Effector memory CD4-positive, alpha-beta T cell (primary cell): ENCODE measurements at regions not wholly inside any gene's neighbourhood (a gene's known extent, or its start where the extent isn't known, plus 50 kb on each side); places are given as distances from the start of the nearest gene placed in this dataset.
"Not testable (repeated sequence)": the region's sequence is repeated elsewhere in the genome, so short reads cannot be mapped to it uniquely, and the experiment has no call there.

Experiments
- DNase-seq, 3 donors: peaks; one replicate each; pipeline ENCODE4 v3.0.0-alpha.2; 2020
- H3K27ac ChIP-seq: 2 replicates; pipeline ENCODE4 v1.7.0; 2013; ENCODE audit warnings: mild to moderate bottlenecking, low read length, moderate library complexity; ENCODE audit not compliant: insufficient read depth, poor library complexity, severe bottlenecking
- H3K27me3 ChIP-seq: replicated peaks from 2 replicates; pipeline ENCODE4 v1.7.0; 2013; ENCODE audit warnings: mild to moderate bottlenecking, low read length; ENCODE audit not compliant: insufficient read depth, control insufficient read depth, poor library complexity, severe bottlenecking
- H3K36me3 ChIP-seq: 2 replicates; pipeline ENCODE4 v1.7.0; 2013; ENCODE audit warnings: mild to moderate bottlenecking, low read length, moderate library complexity; ENCODE audit not compliant: control insufficient read depth, insufficient read depth
- H3K4me1 ChIP-seq: 2 replicates; pipeline ENCODE4 v1.7.0; 2013; ENCODE audit warnings: low read length, mild to moderate bottlenecking; ENCODE audit not compliant: control insufficient read depth, insufficient read depth, poor library complexity, severe bottlenecking
- H3K4me3 ChIP-seq: 2 replicates; pipeline ENCODE4 v1.7.0; 2013; ENCODE audit warnings: low read length, low read depth, mild to moderate bottlenecking; ENCODE audit not compliant: insufficient read depth, poor library complexity, severe bottlenecking
- H3K9me3 ChIP-seq: 2 replicates; pipeline ENCODE4 v1.7.0; 2013; ENCODE audit warnings: mild to moderate bottlenecking, low read length, moderate library complexity; ENCODE audit not compliant: control insufficient read depth

- H3K36me3 ChIP-seq, H3K4me3 ChIP-seq, H3K27ac ChIP-seq, H3K9me3 ChIP-seq, H3K27me3 ChIP-seq, DNase-seq, H3K4me1 ChIP-seq: not testable (repeated sequence)
Measured at GRCh38 chr16:46388354-46388753, 232.8 kb downstream of the SHCBP1 start.

DNA sequence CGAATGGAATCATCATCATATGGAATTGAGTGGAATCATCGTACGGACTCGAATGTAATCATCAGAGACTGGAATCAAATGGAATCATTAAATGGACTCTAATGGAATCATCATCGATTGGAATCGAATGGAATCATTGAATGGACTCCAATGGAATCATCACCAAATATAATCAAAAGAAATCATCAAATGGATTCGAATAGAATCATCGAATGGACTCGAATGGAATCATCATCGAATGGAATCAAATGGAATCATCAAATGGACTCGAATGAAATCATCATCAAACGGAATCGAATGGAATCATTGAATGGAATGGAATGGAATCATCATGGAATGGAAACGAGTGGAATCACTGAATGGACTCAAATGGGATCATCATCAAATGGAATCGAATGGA lies 233.5 kb downstream of the SHCBP1 start:
- H3K4me1 ChIP-seq, H3K27ac ChIP-seq, H3K27me3 ChIP-seq, H3K36me3 ChIP-seq, H3K4me3 ChIP-seq, DNase-seq, H3K9me3 ChIP-seq: not testable (repeated sequence)

DNA sequence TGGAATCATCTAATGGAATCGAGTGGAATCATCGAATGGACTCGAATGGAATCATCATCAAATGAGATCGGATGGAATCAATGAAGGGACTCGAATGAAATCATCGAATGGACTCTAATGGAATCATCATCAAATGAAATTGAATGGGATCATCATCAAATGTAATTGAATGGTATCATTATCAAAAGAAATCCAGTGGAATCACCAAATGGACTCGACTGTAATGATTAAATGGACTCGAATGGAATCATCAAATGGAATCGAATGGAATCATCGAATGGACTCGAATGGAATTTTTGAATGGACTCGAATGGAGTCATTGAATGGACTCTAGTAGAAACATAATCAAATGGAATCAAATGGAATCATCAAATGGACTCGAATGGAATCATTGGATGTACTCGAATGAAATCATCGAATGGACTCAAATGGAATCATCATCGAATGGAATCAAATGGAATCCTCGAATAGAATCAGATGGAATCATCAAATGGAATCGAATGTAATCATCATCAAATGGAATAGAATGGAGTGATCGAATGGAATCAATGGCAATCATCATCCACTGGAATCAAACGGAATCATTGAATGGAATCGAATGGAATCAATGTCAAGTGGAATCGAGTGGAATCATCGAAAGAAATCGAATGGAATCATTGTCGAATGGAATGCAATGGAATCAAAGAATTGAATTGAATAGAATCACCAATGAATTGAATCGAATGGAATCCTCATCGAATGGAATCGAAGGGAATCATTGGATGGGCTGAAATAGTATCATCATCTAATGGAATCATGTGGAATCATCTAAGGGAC lies 234.2 kb downstream of the SHCBP1 start:
- not testable (repeated sequence) for H3K27ac ChIP-seq, H3K9me3 ChIP-seq, H3K4me3 ChIP-seq, H3K36me3 ChIP-seq, H3K27me3 ChIP-seq, H3K4me1 ChIP-seq, DNase-seq

DNA sequence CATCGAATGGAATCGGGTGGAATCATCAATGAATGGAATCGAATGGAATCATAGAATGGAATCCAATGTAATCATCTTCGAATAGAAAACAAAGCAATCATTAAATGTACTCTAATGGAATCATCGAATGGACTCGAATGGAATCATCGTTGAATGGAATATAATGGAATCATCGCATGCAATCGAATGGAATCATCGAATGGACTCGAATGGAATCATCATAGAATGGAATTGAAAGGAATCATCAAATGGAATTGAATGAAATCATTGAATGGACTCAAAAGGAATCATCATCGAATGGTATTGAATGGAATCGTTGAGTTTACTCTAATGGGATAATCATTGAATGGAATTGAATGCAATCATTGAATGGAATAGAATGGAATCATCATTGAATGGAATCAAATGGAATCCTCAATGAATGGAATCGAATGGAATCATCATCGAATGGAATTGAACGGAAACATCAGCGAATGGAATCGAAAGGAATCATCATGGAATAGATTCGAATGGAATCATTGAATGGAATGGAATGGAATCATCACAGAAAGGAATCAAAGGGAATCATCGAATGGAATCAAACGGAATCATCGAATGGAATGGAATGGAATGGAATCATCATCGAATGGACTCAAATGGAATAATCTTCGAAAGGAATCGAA lies 234.9 kb downstream of the SHCBP1 start:
- not testable (repeated sequence) for H3K4me1 ChIP-seq, H3K9me3 ChIP-seq, DNase-seq, H3K4me3 ChIP-seq, H3K27me3 ChIP-seq, H3K36me3 ChIP-seq, H3K27ac ChIP-seq

DNA sequence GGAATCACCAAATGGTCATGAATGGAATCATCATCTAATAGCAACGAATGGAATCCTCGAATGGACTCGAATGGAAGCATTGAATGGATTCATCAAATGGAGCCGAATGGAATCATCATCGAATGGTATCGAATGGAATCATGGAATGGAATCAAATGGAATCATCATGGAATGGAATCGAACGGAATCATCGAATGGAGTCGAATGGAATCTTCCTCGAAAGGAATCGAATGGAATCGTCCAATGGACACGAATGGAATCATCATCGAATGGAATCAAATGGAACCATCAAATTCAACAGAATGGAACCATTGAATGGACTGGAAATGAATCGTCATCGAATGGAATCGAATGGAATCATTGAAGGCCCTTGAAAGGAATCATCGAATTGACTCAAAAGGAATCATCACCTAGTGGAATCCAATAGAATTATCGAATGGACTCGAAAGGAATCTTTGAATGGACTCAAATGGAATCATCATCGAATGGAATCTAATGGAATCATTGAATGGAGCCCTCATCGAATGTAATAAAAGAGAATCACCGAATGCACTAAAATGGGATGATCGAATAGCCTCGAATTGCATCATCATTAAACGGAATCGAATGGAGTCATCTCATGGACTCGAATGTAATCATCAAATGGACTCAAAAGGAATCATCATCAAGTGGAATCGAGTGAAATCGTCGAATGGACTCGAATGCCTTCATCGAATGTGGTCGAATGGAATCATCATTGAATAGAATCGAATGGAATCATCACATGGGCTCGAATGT lies 236.7 kb downstream of the SHCBP1 start:
- DNase-seq, H3K27ac ChIP-seq, H3K9me3 ChIP-seq, H3K4me3 ChIP-seq, H3K27me3 ChIP-seq, H3K36me3 ChIP-seq, H3K4me1 ChIP-seq: not testable (repeated sequence)

DNA sequence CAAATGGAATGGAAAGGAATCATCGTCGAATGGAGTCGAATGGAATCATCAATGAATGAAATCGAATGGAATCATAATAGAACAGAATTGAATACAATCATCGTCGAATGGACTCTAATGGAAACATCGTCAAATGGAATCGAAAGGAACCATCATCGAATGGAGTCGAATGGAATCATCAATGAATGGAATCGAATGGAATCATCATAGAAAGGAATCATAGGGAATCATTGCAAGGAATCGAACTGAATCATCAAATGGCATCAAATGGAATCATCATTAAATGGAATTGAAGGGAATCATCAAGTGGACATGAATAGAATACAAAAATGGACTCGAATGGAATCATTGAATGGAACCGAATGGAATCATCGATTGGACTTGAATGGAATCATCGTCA lies 237.6 kb downstream of the SHCBP1 start:
- not testable (repeated sequence) for H3K4me1 ChIP-seq, H3K9me3 ChIP-seq, H3K4me3 ChIP-seq, H3K36me3 ChIP-seq, DNase-seq, H3K27ac ChIP-seq, H3K27me3 ChIP-seq

DNA sequence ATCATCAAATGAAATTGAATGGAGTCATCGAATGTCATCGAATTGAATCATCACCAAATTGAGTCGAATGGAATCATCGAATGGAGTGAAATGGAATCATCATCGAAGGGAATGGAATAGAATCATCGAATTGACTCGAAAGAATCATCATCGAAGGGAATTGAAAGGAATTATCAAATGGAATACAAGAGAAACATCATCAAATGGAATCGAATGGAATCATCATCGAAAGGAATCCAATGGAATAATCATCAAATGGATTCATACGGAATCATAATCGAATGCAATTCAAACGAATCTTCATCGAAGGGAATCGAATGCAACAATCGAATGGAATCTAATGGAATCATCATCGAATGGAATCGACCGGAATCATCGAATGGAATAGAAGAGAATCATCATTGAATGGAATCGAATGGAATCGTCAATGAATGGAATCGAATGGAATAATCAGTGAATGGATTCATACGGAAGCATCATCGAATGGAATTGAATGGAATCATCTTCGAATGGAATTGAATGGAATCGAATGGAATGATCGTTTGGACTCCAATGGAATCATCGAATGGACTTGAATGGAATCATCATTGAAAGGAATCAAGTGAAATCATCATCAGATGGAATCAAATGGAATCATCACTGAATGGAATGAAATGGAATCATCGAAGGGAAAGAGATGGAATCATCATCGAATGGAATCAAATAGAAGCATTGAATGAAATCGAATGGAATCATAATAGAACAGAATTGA lies 238.2 kb downstream of the SHCBP1 start:
- H3K36me3 ChIP-seq, H3K4me3 ChIP-seq, H3K4me1 ChIP-seq, DNase-seq, H3K27ac ChIP-seq, H3K9me3 ChIP-seq, H3K27me3 ChIP-seq: not testable (repeated sequence)

DNA sequence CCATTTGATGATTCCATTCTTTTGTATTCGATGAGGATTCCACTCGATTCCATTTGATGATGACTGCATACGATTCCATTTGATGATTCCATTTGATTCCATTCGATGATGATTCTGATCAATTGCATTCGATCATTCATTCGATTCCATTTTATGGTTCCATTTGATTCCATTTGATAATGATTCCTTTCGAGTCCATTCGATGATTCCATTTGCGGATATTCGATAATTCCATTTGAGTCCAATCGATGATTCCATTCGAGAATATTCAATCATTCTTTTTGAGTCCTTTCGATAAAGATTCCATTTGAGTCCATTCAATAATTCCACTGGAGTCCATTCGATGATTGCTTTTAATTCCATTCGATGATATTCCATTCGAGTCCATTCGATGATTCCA lies 239.1 kb downstream of the SHCBP1 start:
- not testable (repeated sequence) for H3K36me3 ChIP-seq, DNase-seq, H3K9me3 ChIP-seq

GRCh38 chr16:46381344-46381743 lies 239.8 kb downstream of the SHCBP1 start:
- H3K27ac ChIP-seq, H3K4me1 ChIP-seq: not testable (repeated sequence)

More for the DNA sequence above, 239.1 kb downstream of the SHCBP1 start:
- H3K4me1 ChIP-seq, H3K4me3 ChIP-seq, H3K27ac ChIP-seq, H3K27me3 ChIP-seq: not testable (repeated sequence)

More at GRCh38 chr16:46381344-46381743, 239.8 kb downstream of the SHCBP1 start:
- H3K27me3 ChIP-seq, DNase-seq, H3K36me3 ChIP-seq, H3K4me3 ChIP-seq, H3K9me3 ChIP-seq: not testable (repeated sequence)
